ENCODE measurements at regions not wholly inside any gene's neighbourhood (a gene's known extent, or its start where the extent isn't known, plus 50 kb on each side); places are given as distances from the start of the nearest gene placed in this dataset.

DNA sequence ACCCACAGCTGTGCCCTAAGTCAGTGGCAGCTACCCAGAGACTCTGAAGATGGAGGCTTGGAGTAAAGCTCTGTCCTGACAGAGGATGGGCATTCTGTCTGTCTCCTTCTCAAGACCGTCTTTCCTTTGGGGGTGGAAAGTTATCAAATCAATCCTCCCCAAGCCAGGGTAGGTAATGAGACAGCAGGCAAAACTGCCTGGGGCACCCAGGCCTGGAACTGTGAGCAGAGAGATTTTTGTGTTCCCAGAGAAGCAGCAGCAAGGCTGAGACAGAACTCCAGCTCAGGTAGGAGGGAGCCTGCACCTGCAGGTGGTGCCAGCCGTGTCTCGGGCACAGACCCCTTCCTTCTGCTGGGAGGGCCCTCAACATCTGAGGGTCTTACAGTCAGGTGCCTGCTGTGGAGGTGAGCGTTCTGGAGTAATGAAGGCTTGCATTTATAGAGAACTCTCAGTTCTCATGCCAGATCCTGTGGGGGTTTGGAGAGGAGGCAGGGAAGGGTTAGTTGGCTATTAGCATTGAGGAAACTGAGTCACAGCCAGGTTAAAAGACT, 95.6 kb downstream of the RIPK4 start:
- DNase-seq, result no peak

DNA sequence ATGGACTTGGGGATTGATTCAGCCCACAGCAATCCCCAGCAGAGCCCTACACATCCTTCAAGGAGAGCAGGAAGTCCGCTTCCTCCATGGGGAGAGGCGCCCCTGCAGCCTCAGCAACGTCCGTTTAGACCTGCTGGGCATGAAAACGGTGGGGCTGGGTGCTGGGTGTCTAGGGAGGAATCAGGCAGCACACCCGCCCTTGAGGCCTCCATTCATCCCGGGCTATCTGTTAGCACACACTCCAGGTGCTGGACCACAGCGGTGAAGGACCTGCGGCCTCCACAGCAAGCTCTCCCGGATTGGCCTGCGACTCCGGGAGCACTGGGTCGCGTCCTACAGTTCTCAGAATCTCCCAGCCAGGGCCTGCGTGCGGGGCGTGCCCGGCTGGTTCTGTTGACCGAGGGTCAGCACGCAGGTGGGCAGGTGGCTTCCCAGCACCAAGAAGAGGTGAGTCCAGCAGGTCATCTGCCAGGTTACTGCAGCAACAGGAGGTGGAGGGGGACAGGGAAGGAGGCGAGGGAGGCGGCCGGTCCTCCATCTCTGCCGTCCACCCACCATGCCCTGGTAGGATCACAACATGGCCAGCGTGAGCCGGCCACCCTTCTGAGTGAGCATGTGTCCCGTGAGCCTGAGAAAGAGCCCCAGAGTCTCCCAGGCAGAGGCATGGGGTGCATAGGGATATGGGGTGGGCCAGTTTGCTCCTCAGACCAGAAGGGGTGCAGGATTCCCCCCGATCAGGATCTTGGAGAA, 96.6 kb downstream of the RIPK4 start:
- DNase-seq, result no peak

DNA sequence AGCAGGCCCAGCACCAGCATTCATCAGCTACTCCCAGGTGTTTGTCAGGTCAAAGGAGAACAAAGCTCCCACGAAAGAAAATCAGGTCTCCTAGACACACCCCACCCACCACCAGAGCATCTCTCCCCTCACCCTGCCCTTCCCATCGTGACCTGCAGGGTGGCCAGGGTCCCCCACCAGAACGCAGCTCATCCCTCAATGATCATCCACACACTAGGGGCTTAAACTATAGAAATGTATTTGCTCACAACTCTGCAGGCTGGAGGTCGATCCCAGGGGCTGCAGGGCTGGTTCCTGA, 97.4 kb downstream of the RIPK4 start:
- DNase-seq, result no peak

DNA sequence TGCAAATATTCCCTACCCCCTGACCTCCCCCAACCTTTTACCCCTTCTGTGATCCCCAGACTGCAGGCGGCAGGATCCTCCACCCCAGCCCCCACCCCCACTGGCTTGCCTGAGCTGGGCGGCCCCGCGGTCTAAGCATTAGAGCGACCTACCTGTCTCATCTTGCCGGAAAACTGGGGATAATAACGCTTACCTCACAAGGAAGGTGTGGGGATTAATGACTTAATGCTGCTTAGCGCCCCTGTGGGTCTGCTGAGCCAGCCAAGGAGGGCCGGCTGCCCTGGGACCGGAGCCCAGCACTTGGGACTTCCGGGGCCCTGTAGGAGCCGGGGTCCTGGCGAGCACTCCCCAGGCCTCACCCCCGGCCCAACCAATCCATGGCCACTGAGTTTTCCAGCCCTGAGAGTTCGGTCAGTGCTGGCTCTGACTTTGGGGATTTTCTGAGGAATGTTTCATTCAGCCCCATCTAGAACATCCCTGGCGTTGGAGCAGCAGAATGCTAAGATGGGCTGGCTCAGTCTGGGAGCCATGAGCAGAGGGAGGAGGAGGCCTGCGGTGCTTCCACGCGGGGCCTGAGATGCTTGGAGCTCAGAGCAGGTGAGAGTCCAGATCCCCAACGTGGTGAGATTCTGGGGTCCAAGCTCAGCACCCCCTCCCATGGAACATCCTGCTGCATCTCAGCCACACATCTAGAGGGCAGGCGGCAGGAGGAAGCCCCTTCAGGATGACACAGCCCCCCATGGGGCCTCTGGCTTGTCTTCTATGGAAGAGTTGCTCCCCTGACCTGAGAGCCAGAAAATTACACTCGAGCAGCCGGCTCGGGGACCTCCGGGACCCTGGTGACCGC, 97.9 kb downstream of the RIPK4 start:
- DNase-seq, result no peak

DNA sequence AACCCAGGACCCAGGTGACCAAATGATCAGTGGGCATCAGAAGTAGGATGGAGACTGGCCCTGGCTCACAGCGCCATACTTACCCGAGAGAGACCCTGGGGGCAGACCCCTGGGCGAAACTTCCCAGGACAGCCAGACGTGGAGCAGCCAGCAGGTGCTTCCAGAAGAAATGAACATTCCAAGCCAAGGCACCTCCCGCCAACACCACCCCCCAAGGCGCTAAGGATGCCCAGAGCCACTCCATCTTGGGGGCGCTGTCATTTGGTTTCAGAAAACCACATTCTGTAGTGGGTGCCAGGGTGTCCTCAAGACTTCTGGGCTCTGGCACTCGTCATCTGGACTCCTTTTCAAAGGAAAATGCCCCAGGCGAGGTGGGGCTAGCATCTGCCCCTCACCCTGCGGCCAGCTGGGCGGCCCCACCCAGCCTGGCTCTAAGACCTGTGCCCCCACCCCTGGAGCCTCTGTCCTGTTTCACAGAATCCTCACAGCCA, 98.8 kb downstream of the RIPK4 start:
- DNase-seq, result no peak

DNA sequence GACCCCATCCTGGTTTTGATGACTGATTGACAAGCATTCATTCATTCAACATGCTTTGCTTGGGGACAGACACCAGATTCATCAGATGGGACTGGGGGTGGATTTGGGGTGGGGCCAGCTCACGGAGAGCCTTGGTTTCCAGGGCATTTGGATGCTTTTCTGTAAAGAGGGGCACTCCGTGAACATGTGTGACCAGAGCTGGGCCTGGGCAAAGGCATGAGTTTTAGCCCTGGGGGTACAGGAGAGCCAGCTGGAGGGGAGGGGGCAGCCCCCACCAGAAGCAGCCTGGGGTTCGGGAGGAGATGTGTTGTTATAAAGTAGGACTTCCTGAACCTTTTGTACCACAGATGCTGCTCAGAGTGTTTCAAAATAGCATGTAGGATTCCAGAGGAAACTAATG, 99.7 kb downstream of the RIPK4 start:
- no peak for DNase-seq

DNA sequence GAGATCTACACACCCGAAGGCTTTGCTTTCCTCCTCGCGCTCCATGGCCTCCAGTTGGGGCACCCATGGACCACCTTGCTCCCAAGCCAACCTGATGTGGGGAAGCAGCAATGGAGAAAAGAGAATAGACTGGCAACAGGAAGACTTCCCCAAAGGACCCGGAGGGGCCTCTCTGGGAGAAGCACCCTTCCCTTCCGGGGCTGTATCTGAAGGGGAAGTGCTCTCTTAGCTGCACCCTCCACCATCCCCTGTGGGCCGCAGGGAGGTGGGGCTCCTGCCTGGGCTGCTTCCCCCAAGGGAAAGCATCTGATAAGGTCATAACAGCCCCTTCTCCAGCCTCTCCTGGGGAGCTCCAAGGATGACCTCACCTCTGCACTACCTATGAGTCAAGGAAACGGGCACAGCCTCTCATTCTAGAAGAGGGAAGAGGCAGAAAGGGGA, 100.2 kb downstream of the RIPK4 start:
- no peak for DNase-seq

DNA sequence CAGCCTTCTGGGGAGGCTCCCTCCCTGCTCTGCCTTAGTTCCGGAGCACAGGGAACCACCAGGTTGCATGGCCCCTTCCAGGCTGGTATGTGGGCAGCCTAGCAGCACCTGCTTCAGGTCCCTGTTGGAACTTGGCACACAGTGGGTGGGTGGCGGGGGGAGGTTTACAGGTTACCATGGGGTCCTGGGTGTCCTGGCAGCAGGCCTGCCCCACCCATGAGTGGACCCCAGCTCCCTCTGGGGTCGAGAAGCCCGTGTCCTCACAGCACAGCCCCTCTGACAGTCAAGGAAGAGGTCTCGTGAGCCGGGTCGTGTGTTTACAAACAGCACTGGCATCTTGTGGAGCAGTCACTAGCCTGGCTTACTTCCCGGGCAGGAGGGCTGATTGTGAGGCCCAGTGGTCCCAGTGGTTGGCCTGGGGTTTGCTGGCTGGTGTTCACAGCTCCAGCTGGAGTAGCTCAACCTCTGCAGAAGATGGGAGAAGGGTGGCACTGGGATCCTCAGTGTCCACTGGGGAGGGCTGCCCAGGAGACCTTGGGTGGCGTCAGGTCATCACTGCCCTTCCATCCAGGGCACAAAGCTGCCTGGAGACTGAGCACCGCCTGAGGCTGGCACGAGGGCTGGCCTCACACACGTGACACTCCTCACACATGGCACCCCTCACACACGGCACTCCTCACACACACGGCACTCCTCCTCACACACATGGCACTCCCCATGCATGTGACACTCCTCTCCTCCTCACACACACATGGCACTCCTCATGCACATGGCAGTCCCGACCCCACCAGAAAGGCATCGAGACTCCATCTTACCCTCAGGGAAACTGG, 100.9 kb downstream of the RIPK4 start:
- DNase-seq, result no peak

DNA sequence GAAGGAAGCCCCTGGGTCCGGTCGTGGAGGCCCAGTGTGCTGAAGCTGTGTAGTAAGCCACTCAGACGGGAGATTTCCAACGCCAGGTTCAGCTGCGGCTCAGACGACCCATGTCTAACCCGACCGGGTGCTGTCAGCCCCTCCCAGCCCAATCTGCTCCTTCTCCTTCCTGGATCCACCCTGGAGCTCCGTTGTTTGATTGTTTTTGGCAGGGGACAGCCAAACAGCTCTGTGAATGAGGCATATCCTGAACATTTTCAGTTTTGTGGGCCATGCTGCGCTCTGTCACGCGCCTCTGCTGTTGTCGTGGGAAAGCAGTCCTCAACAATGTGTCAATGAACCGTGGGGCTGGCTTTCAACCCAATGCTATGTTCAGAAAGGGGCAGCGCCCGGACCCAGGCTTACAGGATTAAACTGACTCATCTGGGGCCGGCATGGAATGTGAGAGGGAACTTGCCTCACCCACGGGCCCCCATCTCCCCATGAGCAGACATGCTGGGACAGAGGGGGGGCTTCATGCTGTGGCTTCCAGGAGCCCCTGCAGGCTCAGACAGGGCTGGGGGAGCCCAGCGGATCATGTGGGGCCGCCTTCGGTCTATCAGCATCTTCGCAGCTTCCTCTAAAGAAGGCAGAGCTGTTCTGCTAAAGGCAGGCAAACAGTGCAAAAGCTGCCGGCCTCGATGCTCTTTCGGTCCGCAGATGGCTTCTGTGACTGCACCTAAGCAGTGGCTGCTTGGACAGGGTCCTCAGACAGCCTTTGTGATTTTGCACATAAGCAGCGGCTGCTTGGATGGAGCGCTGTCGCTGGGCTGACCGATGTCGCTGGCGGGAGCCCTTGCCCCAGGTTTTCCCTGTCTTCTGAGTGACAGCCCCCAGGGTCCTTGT, 101.7 kb downstream of the RIPK4 start:
- DNase-seq, result no peak

DNA sequence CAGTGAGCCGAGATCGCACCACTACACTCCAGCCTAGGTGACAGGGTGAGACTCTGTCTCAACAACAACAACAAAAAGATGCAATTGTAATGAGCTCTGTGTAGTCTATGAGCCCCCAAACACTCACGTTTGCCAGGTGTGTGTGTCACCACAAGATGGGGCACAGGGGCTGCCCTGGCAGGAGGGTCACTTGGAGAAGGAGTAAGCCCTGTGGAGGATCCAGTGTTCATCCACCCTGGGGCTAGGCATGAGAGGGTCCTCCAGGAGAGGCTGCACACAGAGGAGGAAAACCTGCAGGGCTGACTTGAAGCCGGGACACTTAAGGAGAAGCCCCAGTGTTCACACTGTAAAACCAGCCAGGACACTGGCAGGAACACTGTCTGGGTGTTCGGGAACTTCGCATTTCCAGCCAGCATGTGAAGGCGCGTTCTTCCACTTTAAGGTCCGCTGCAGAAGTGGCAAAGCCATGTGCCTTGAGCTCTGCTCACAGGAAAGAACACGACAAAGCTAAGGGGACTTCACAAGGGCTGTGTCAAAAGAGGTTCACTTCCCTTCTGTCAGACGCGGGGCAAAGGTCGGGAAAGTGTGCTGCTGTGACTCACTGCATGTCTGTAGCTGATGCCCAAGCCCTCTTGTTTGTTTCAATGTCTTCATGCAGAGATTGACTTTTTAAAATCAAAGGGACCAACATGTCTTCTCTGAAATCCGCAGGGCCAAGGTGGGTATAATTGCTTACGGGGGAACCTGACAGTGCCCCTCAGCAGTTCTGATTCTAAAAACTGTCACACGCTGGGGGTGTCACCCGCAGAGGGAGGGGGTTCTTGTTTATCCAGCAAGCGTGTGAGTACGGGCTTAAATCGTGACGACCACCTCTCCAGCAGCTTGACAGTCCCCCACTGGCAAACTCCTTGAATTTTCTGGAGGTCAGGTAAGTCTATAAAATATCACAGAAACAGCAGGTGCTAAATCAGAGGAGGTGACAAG, 102.8 kb downstream of the RIPK4 start:
- DNase-seq, result no peak

DNA sequence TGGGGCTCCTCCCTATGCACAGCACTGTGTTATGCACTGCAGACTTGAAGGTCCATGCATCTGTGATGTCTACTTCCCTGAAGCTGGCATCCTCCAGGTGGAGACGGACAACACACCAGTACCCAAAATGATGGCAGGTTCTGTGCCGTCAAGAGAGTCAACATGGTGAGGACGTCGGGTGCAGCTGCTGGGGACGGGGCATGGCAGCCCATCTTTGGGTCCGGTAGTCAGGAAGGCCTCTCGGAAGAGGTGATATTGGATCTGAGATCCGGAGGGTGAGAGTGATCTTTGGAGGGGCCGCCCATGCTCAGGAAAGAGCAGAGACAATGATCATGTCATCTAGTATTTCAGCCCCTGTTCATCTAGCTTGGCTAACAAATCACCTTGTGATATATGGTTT, 104.1 kb downstream of the RIPK4 start:
- no peak for DNase-seq

DNA sequence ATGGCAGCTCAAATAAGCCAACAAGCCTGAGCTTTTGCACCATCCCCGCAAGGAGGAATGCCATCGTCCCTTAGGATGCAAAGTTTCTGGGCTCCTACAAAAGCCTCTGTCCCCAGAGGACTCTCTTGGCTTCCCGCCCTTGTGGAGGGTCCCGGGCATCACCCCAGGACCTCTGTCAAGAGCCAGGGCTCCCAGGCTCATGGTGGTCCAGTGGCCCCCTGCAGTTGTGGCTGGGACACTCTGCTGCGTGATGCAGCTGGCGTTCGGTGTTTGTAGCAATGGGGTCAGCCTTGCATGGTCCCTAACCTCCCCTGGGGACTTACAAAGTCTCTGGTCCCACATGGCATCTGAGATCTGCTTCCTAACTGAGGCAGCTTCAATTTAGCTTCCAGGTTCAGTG, 104.7 kb downstream of the RIPK4 start:
- no peak for DNase-seq

DNA sequence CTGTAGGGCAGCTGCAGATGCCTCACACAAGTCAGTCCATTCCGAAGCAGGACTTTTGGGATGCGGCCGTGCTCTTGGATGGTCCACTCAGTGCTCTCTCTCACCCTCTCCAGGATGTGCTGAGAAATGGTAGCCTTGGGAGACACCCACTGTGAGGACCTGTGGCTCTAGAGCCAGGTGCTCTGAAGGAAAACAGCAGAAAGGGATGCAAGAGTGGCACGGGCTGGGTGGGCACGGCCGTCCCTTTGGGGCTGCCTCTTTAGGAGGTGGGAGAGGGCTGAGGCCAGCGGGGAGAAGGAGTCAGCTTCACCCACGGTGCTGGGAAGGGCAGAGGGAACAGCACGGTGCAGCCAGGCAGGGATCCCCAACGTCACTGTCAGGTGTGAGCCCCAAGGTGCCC, 106.1 kb downstream of the RIPK4 start:
- no peak for DNase-seq

DNA sequence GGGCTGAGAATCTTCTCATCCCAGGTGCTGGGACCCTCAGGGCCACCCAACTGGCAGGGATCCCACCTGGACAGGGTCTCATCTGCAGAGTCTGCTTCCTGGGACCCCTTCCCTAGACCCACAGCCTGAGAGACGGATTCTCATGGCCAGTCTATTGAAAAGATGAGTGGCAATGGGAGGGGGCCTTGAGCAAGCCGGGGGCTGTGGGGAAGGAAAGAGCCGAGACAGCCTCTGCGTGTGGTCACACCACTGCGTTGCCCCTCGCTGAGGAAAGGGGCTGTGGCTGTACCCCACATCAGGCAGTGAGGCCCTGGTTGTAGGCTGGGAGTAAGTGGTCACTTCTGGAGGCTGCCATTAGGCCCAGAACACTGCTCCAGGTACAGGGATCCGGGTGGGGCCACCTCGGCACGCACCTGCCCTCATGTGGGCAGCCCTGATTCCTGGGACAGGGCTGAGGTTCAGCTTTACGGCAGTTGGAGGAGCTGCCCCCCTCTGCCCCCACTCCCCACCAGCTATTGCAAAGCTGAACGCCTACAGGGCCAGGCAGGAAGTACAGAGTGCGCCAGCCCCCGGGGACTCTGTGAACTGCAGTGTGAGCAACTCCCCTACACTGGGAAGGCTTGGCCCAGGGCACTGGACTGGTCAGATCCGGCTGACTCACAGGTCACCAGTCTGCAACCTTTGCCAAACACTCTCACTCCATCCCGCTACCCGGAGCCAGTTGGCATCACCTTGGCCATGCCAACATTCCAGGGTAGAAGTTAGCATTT, 106.9 kb downstream of the RIPK4 start:
- no peak for DNase-seq

DNA sequence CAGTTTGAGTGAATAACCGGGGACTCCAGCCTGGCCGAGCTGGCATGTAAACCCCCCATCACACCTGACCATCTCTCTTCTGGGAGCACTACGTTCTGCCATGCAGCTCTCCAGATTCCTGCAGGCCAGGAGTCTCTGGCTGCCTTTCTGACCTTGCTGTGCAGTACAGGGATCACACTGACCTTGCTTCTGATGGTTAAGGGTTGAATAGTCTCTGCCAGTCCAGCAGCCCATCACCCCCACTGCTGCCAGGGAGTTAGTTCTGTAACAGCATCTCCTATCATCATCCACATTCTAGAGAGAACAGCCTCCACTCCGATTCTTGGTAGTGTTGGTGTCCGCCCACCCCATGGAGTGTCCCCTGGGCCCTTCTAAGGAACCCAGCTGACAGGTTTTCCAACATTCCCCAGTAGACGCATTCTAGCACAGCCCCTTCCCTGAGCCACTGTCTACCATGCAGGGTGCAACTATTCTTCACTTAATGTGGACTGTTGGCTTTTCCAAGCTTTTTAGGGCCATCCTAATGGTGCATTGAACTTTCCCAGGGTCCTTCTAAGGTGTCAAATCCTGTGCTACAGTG, 109.8 kb downstream of the RIPK4 start:
- no peak for DNase-seq

DNA sequence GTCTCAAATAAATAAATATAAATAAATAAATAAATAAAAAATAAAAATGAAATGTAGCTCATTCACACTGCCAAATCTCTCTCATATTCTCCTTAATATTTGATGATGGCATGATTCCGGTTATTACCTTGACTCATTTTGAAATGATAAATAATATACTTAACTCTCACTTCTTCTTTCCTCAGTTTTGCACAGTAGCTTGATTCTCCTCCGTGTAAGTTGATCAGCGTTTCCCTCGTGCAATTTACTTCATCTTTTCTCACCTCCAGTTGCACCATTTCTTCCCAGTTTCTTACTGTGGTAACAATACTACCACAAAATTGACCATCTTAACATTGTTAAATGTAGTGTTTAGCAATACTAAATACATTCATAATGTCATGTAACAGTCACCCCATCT, 111.6 kb downstream of the RIPK4 start:
- DNase-seq, result no peak

DNA sequence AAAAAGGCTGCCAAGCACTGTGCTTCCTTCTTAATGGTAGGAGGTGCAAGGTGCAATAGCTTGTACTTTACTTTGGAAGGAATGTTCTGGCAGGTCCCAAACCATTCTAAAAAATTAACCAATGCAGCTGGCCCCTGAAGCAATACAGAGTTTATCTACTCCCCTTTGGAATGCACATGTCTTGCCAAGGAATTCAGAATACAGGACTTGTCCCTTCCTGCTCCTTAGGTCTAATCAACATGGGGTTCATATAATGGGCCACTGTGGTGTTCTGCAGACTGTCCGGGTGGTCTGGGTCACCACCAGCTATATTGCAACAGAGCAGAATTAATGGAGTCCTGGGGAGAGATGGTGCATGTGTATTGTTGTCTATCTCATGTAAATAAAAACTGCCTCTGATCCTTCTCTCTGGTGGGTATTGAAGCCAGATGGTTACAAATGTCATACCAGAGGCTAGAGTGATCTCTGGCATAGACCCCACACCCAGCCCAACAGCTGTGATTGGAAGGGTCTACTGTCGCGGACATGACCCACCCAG, 112.8 kb downstream of the RIPK4 start:
- no peak for DNase-seq

DNA sequence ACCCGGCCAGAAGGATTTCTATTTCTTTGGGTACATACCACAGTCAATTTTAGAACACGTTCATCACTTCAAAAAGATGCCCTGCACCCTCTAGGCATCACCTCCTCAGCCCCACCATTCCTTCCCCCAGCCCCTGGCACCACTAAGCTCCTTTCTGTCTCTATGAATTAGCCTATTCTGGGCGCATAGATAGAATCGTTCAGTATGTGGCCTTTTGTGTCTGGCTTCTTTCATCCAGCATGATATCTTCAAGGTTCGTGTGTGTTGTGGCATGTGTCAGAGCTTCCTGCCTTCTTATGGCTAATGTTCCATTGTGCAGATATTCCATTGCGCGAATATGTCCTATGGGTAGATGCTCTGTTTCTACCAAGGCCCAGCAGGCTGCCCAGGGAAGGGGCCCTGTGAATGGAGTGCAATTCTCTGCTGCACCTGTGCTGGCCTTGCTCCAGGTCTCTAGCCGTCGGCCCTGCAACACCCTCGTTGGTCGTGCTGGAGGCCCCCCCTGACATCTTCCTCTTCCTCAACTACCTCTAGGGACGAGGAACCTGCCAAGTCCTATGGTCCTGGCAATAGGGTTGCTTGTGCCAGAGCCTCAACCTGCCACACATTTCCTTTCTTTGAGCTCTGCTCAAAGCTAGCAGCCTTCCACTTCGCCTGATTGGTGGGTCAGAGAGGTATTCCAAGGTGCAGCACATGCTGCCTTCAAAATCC, 113.5 kb downstream of the RIPK4 start:
- DNase-seq, result no peak

DNA sequence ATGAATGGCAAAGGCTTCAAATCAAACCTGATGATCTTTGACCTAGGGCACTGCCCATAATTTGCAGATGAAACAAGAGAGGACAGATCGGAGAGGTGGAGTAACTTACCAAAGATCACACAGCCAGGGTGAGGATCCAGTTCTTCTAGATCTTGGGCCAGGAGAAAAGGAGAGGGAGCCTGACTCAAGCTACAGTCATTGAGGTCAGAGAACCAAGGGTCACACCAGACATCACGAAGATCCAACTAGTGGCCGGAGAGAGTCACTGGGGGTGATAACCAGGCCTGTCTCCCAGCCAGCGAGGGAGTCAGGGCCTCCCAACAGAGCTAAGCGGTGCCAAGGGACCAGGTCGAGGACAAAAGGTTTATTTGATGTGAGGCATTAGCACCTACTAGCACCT, 115.0 kb downstream of the RIPK4 start:
- DNase-seq, result no peak
